ENCODE measurements at regions not wholly inside any gene's neighbourhood (a gene's known extent, or its start where the extent isn't known, plus 50 kb on each side); places are given as distances from the start of the nearest gene placed in this dataset.

DNA sequence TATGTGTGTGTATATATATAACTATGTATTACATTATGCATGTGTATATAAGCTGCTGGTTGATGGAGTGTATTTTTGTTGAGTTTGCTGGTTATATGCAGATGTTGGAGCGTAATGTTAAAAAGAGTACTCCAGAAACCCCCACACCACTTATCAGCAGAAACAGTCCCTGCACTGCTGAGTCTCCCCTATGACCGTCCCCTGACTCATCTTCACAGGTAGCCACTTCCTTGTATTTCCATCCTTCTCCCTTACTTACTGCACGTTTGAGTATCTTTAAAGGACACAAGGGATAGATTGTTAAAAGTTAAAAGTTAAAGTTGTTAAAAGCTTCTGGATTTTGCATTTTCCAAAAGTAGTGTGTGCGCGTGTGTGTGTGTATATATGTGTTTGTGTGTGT is 853.9 kb upstream of the EEF2KMT start:
- TF ChIP-seq ZFP30 (CRISPR knock-in tag; IDR thresholded peaks at IDR 0.05) (no peak), BACH2 (CRISPR knock-in tag; IDR thresholded peaks at IDR 0.05; ENCODE audit: borderline replicate concordance) (no peak), RARB (CRISPR knock-in tag; IDR thresholded peaks at IDR 0.05) (no peak), ZFP3 (CRISPR knock-in tag; IDR thresholded peaks at IDR 0.05) (no peak), ISL1 (CRISPR knock-in tag; IDR thresholded peaks at IDR 0.05) (no peak), SNAI2 (CRISPR knock-in tag; IDR thresholded peaks at IDR 0.05) (no peak)
- TF ChIP-seq, protein P1, sequence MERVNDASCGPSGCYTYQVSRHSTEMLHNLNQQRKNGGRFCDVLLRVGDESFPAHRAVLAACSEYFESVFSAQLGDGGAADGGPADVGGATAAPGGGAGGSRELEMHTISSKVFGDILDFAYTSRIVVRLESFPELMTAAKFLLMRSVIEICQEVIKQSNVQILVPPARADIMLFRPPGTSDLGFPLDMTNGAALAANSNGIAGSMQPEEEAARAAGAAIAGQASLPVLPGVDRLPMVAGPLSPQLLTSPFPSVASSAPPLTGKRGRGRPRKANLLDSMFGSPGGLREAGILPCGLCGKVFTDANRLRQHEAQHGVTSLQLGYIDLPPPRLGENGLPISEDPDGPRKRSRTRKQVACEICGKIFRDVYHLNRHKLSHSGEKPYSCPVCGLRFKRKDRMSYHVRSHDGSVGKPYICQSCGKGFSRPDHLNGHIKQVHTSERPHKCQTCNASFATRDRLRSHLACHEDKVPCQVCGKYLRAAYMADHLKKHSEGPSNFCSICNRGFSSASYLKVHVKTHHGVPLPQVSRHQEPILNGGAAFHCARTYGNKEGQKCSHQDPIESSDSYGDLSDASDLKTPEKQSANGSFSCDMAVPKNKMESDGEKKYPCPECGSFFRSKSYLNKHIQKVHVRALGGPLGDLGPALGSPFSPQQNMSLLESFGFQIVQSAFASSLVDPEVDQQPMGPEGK (CRISPR knock-in tag; IDR thresholded peaks at IDR 0.05; ENCODE audit: borderline replicate concordance): no peak

Measured in SK-N-SH treated with all-trans-retinoic acid at 6 μM for 48 hours (cell line).